GM18498 (cell line): ENCODE measurements at regions not wholly inside any gene's neighbourhood (a gene's known extent, or its start where the extent isn't known, plus 50 kb on each side); places are given as distances from the start of the nearest gene placed in this dataset.
"Not testable (repeated sequence)": the region's sequence is repeated elsewhere in the genome, so short reads cannot be mapped to it uniquely, and the experiment has no call there.

ENCODE experiments used
- ATAC-seq: cut with Tn5 transposase; IDR thresholded peaks from one replicate; pipeline ENCODE4 v1.9.1; 2021; ENCODE audit warnings: mild to moderate bottlenecking, moderate library complexity; ENCODE audit not compliant: unreplicated experiment

- ATAC-seq: no peak
These were observed 482.9 kb downstream of the TMEM38B start for GRCh38 chr9:106177216-106177615.

GRCh38 chr9:106179191-106179590 lies 484.9 kb downstream of the TMEM38B start:
- no peak for ATAC-seq

- not testable (repeated sequence) for ATAC-seq
These were observed 509.6 kb downstream of the TMEM38B start for GRCh38 chr9:106203815-106204516.

GRCh38 chr9:106207298-106207697 lies 513.0 kb downstream of the TMEM38B start:
- no peak for ATAC-seq

GRCh38 chr9:106218427-106218826 lies 524.1 kb downstream of the TMEM38B start:
- peak; percentile 47 for ATAC-seq

GRCh38 chr9:106218854-106219253 lies 524.5 kb downstream of the TMEM38B start:
- peak; percentile 61 for ATAC-seq

GRCh38 chr9:106220415-106220814 lies 526.1 kb downstream of the TMEM38B start:
- no peak for ATAC-seq

GRCh38 chr9:106228861-106229260 lies 534.5 kb downstream of the TMEM38B start:
- no peak for ATAC-seq

GRCh38 chr9:106233116-106233515 lies 538.8 kb downstream of the TMEM38B start:
- no peak for ATAC-seq

- not testable (repeated sequence) for ATAC-seq
These were observed 566.6 kb downstream of the TMEM38B start for GRCh38 chr9:106260908-106261307.

GRCh38 chr9:106277966-106278365 lies 583.6 kb downstream of the TMEM38B start:
- ATAC-seq: no peak

GRCh38 chr9:106283769-106284168 lies 579.2 kb upstream of the ZNF462 start:
- ATAC-seq: no peak

- no peak for ATAC-seq
These were observed 578.7 kb upstream of the ZNF462 start for GRCh38 chr9:106284296-106284695.

- ATAC-seq: no peak
These were observed 576.7 kb upstream of the ZNF462 start for GRCh38 chr9:106286249-106286648.

- ATAC-seq: no peak
These were observed 575.8 kb upstream of the ZNF462 start for GRCh38 chr9:106287091-106287631.

- ATAC-seq: no peak
These were observed 575.2 kb upstream of the ZNF462 start for GRCh38 chr9:106287731-106288130.

- ATAC-seq: no peak
These were observed 574.3 kb upstream of the ZNF462 start for GRCh38 chr9:106288689-106289088.

GRCh38 chr9:106291786-106292185 lies 571.2 kb upstream of the ZNF462 start:
- ATAC-seq: no peak

GRCh38 chr9:106296426-106296825 lies 566.5 kb upstream of the ZNF462 start:
- no peak for ATAC-seq

- no peak for ATAC-seq
These were observed 564.0 kb upstream of the ZNF462 start for GRCh38 chr9:106298997-106299396.

GRCh38 chr9:106304401-106304920 lies 558.5 kb upstream of the ZNF462 start:
- no peak for ATAC-seq

GRCh38 chr9:106305428-106306133 lies 557.4 kb upstream of the ZNF462 start:
- no peak for ATAC-seq
